ENCODE measurements at regions not wholly inside any gene's neighbourhood (a gene's known extent, or its start where the extent isn't known, plus 50 kb on each side); places are given as distances from the start of the nearest gene placed in this dataset.

DNA sequence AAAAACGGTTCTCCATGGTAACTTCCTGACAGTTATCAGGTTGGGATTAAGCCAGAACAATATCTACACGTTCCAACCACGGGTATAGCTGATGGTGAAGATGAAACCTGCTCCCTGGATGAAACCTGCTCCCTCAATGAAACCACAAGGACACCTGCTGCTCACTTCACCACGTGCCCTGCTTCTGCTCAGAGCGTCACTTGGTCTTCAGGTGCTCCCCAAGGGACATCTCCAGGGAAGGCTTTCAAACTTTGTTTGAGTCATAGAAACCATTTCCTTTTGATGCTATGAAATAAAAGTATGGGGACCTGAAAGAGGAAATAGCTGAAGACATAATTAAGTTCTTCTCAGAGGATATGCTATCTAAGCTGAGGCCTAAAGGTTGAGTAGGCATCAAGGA lies 242.4 kb downstream of the MED10 start:
- TF ChIP-seq CTCF (IDR thresholded peaks at IDR 0.05; ENCODE audit: low read depth, low read length, poor library complexity, severe bottlenecking) (no peak), EZH2phosphoT487 (IDR thresholded peaks at IDR 0.05; ENCODE audit: borderline replicate concordance, low read length) (no peak)

Measured in DOHH2 (cell line).